HepG2 (cell line): ENCODE measurements at regions not wholly inside any gene's neighbourhood (a gene's known extent, or its start where the extent isn't known, plus 50 kb on each side); places are given as distances from the start of the nearest gene placed in this dataset.

Experiments
- ATAC-seq: fragments of 200-7000 bp; cut with Tn5 transposase; 3 replicates; pipeline ENCODE4 v1.9.1; 2020; ENCODE audit warnings: mild to moderate bottlenecking, moderate library complexity
- BruUV-seq: library from RNA; stranded (reverse); fragments of 400-500 nt; replicated peaks from 2 replicates; lab custom pipeline; 2021; lab: Mats Ljungman, UMichigan
- CTCF ChIA-PET: fragments of 300-600 bp; formaldehyde crosslinking; extraction: SDS; loops from one replicate; lab custom pipeline; 2021; ENCODE audit warnings: low total read pairs, inconsistent platforms, low intra/inter-chr PET ratio; lab: Yijun Ruan, JAX
- POLR2A ChIA-PET: fragments of 350-600 bp; sonication (Branson Sonifier 250); formaldehyde crosslinking; loops from one replicate; lab custom pipeline; 2020; ENCODE audit warnings: antibody characterized with exemption, inconsistent platforms; lab: Yijun Ruan, JAX
- DNase-seq: peaks from one replicate; pipeline ENCODE4 v3.0.0-alpha.2; 2015; ENCODE audit warnings: low spot score
- FAIRE-seq: peaks from 3 replicates; lab custom pipeline; 2011; peaks lifted over from hg19 to GRCh38; lab: Jason Lieb, UNC
- H2AFZ ChIP-seq: one replicate; pipeline ENCODE4 v1.6.1; 2011; ENCODE audit warnings: low read length, inconsistent platforms
- H3K27ac ChIP-seq: fragments of 300-600 bp; 3 replicates; pipeline ENCODE4 v1.8.0; 2011; ENCODE audit warnings: mixed run types, mild to moderate bottlenecking, mixed read lengths, low read length, inconsistent platforms; ENCODE audit not compliant: insufficient read depth; ENCODE audit errors: extremely low read length
- H3K27me3 ChIP-seq, 2 experiments: fragments of 200-600 bp in 1 of 2; 2 replicates in 1 of 2; 3 replicates in 1 of 2; pipeline versions ENCODE4 v1.6.0 to v1.8.0; 2011; ENCODE audit warnings: low read length in 2 of 2, mild to moderate bottlenecking in 2 of 2, moderate library complexity in 2 of 2, inconsistent platforms in 1 of 2; ENCODE audit not compliant: insufficient read depth in 2 of 2, control insufficient read depth in 1 of 2
- H3K36me3 ChIP-seq, 2 experiments: fragments of 200-600 bp in 1 of 2; replicated peaks in 1 of 2; 2 replicates in 1 of 2; 3 replicates in 1 of 2; pipeline versions ENCODE4 v1.5.1 to v1.8.0; 2011; ENCODE audit warnings: low read length in 2 of 2, inconsistent platforms in 1 of 2; ENCODE audit not compliant: insufficient read depth in 2 of 2, control insufficient read depth in 1 of 2
- H3K4me1 ChIP-seq: 2 replicates; pipeline ENCODE4 v1.5.1; 2012; ENCODE audit warnings: low read length, inconsistent platforms; ENCODE audit not compliant: insufficient read depth
- H3K4me2 ChIP-seq: 2 replicates; pipeline ENCODE4 v1.6.0; 2011; ENCODE audit warnings: low read depth, low read length, inconsistent platforms
- H3K4me3 ChIP-seq, 3 experiments: fragments of 200-600 bp in 1 of 3; sonication (generic), shearing (Covaris generic) in 1 of 3; replicated peaks in 1 of 3; 2 replicates each; pipeline ENCODE4 v1.5.1; 2011 to 2016; ENCODE audit warnings: low read length in 3 of 3, inconsistent platforms in 2 of 3, low read depth in 2 of 3, mild to moderate bottlenecking in 2 of 3, control low read depth in 1 of 3, mixed read lengths in 1 of 3; ENCODE audit not compliant: insufficient read depth in 1 of 3
- H3K79me2 ChIP-seq: one replicate; pipeline ENCODE4 v1.6.1; 2011; ENCODE audit warnings: low read length, inconsistent platforms; ENCODE audit not compliant: insufficient read depth
- H3K9ac ChIP-seq: 2 replicates; pipeline ENCODE4 v1.6.0; 2011; ENCODE audit warnings: mild to moderate bottlenecking, low read depth, low read length, inconsistent platforms; ENCODE audit not compliant: insufficient read depth
- H3K9me3 ChIP-seq: 2 replicates; pipeline ENCODE4 v1.5.1; 2012; ENCODE audit warnings: mild to moderate bottlenecking, low read length
- H4K20me1 ChIP-seq: 2 replicates; pipeline ENCODE4 v1.6.0; 2011; ENCODE audit warnings: inconsistent platforms, mild to moderate bottlenecking, low read length, moderate library complexity; ENCODE audit not compliant: insufficient read depth
- JARID2 ChIP-seq: sonication (generic); formaldehyde crosslinking; IDR thresholded peaks from 2 replicates; pipeline ENCODE4 v1.8.1; 2023; ENCODE audit warnings: missing genetic modification reagents, inconsistent platforms; ENCODE audit not compliant: insufficient replicate concordance
- PHF5A ChIP-seq: IDR thresholded peaks from one replicate; pipeline ENCODE4 v1.6.1; 2018; ENCODE audit warnings: low read depth, missing genetic modification reagents; ENCODE audit not compliant: unreplicated experiment
- TOE1 ChIP-seq: sonication (generic); formaldehyde crosslinking; IDR thresholded peaks from 2 replicates; pipeline ENCODE4 v1.4.0; 2020; ENCODE audit warnings: mild to moderate bottlenecking, missing genetic modification reagents
- ZNF543 ChIP-seq: sonication (generic); formaldehyde crosslinking; IDR thresholded peaks from 2 replicates; pipeline ENCODE4 v1.4.0; 2020; ENCODE audit warnings: mild to moderate bottlenecking, missing genetic modification reagents
- WGBS: methylation state at CpG from one replicate; pipeline ENCODE4 v1.1.6; 2017; ENCODE audit warnings: low lambda C conversion rate; 5-methylcytosine and 5-hydroxymethylcytosine counted together
- in situ Hi-C: cut with HindIII; loops from 2 replicates; pipeline ENCODE4 v1.10.0; 2017; ENCODE audit warnings: low pct_unique_long_range_greater_than_20kb; ENCODE audit not compliant: extremely low pct_ligation_motif_present
- intact Hi-C: fragments of 100-400 bp; cut with micrococcal nuclease; formaldehyde crosslinking; loops from one replicate; pipeline ENCODE4 v1.10.0; 2022; ENCODE audit not compliant: unreplicated experiment
- TF ChIP-seq, protein P1 (sequence below): sonication (generic); formaldehyde crosslinking; IDR thresholded peaks from 2 replicates; pipeline ENCODE4 v1.5.0; 2020; ENCODE audit warnings: mild to moderate bottlenecking, missing genetic modification reagents, borderline replicate concordance

DNA sequence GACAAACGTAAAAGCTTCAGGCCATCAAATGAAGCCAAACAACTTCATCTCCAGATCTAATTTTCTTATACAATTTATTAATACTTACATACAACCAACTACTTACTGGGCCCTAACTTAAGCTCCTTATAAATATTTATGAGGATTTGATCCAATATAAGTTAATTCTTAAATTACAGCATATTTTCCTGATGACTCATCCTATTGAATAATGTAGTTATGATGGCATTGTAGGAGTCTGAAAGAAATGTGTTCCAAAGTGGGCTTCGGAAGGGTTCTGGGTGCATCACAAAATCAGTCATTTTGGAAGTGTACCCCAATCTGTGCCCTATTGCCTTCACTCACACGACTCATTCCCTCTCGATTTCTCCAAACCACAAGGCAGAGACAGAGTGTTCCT lies 455.1 kb upstream of the CTSO start:
- FAIRE-seq (no peak), DNase-seq (no peak), ATAC-seq (no peak)
- WGBS, result 10% methylated on average over 4 of the region's 4 CpGs
- CTCF ChIA-PET, result no interaction called here
- in situ Hi-C loops (no loop called here), intact Hi-C loops (no loop called here)
- Histone ChIP-seq H4K20me1 (no peaks in the 10 kb centered on the region), H3K27me3 (no peaks in the 10 kb centered on the region; a peak in 1 of 5 replicates), H3K9me3 (peaks cover 4% of the 10 kb centered on the region; the same call in 1 of the 2 replicates), H3K36me3 (no peaks in the 10 kb centered on the region), H3K27ac (no peak overlapping the region), H3K79me2 (no peaks in the 10 kb centered on the region), H2AFZ (no peak overlapping the region), H3K4me2 (no peak overlapping the region), H3K9ac (no peak overlapping the region), H3K4me1 (no peaks in the 10 kb centered on the region), H3K4me3 (no peak overlapping the region)
- no peak for TF ChIP-seq ZNF543 (CRISPR knock-in tag)
- no TSS peak for BruUV-seq
- POLR2A ChIA-PET, result no interaction called here

GRCh38 chr4:156401371-156401770 lies 447.7 kb upstream of the CTSO start:
- Histone ChIP-seq H4K20me1 (no peaks in the 10 kb centered on the region), H3K27me3 (no peaks in the 10 kb centered on the region), H3K4me1 (no peaks in the 10 kb centered on the region), H3K27ac (no peak overlapping the region), H3K36me3 (no peaks in the 10 kb centered on the region), H2AFZ (no peak overlapping the region), H3K79me2 (no peaks in the 10 kb centered on the region), H3K4me2 (no peak overlapping the region), H3K4me3 (no peak overlapping the region), H3K9me3 (peaks cover 7% of the 10 kb centered on the region), H3K9ac (no peak overlapping the region)
- 0% methylated on average over 2 of the region's 2 CpGs for WGBS
- in situ Hi-C loops (no loop called here), intact Hi-C loops (no loop called here)
- no TSS peak for BruUV-seq
- no peak for ATAC-seq
- no peak for DNase-seq
- no peak for FAIRE-seq
- POLR2A ChIA-PET, result no interaction called here
- TF ChIP-seq JARID2 (CRISPR knock-in tag) (no peak), PHF5A (no peak), TOE1 (CRISPR knock-in tag) (no peak)
- TF ChIP-seq, protein P1, sequence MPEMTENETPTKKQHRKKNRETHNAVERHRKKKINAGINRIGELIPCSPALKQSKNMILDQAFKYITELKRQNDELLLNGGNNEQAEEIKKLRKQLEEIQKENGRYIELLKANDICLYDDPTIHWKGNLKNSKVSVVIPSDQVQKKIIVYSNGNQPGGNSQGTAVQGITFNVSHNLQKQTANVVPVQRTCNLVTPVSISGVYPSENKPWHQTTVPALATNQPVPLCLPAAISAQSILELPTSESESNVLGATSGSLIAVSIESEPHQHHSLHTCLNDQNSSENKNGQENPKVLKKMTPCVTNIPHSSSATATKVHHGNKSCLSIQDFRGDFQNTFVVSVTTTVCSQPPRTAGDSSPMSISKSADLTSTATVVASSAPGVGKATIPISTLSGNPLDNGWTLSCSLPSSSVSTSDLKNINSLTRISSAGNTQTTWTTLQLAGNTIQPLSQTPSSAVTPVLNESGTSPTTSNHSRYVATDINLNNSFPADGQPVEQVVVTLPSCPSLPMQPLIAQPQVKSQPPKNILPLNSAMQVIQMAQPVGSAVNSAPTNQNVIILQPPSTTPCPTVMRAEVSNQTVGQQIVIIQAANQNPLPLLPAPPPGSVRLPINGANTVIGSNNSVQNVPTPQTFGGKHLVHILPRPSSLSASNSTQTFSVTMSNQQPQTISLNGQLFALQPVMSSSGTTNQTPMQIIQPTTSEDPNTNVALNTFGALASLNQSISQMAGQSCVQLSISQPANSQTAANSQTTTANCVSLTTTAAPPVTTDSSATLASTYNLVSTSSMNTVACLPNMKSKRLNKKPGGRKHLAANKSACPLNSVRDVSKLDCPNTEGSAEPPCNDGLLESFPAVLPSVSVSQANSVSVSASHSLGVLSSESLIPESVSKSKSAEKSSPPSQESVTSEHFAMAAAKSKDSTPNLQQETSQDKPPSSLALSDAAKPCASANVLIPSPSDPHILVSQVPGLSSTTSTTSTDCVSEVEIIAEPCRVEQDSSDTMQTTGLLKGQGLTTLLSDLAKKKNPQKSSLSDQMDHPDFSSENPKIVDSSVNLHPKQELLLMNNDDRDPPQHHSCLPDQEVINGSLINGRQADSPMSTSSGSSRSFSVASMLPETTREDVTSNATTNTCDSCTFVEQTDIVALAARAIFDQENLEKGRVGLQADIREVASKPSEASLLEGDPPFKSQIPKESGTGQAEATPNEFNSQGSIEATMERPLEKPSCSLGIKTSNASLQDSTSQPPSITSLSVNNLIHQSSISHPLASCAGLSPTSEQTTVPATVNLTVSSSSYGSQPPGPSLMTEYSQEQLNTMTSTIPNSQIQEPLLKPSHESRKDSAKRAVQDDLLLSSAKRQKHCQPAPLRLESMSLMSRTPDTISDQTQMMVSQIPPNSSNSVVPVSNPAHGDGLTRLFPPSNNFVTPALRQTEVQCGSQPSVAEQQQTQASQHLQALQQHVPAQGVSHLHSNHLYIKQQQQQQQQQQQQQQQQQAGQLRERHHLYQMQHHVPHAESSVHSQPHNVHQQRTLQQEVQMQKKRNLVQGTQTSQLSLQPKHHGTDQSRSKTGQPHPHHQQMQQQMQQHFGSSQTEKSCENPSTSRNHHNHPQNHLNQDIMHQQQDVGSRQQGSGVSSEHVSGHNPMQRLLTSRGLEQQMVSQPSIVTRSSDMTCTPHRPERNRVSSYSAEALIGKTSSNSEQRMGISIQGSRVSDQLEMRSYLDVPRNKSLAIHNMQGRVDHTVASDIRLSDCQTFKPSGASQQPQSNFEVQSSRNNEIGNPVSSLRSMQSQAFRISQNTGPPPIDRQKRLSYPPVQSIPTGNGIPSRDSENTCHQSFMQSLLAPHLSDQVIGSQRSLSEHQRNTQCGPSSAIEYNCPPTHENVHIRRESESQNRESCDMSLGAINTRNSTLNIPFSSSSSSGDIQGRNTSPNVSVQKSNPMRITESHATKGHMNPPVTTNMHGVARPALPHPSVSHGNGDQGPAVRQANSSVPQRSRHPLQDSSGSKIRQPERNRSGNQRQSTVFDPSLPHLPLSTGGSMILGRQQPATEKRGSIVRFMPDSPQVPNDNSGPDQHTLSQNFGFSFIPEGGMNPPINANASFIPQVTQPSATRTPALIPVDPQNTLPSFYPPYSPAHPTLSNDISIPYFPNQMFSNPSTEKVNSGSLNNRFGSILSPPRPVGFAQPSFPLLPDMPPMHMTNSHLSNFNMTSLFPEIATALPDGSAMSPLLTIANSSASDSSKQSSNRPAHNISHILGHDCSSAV (CRISPR knock-in tag), result no peak
- CTCF ChIA-PET, result no interaction called here
